ENCODE measurements at regions not wholly inside any gene's neighbourhood (a gene's known extent, or its start where the extent isn't known, plus 50 kb on each side); places are given as distances from the start of the nearest gene placed in this dataset.
A peak's percentile ranks its signal among the peaks of the same experiment; 100 is the strongest.

DNA sequence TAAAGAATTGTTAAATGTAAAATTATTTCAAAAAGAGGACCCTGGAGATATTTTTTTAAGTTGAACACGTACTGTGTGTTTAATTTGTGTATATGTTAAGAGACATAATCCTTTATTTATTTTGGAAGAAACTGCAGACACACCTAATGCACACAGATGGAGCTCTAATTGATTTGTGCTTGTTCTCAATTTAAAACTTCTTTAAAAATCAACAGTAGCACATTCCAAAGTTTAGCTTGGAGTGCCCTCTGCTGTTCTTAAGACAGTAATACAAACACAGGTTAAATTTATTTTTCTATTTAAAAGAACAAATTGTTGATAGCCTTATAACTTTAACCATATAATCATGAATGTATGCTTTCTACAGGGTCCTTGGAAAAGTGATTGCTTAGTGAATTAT, 277.6 kb upstream of the ADAMTS16 start:
- TF ChIP-seq, protein P1, sequence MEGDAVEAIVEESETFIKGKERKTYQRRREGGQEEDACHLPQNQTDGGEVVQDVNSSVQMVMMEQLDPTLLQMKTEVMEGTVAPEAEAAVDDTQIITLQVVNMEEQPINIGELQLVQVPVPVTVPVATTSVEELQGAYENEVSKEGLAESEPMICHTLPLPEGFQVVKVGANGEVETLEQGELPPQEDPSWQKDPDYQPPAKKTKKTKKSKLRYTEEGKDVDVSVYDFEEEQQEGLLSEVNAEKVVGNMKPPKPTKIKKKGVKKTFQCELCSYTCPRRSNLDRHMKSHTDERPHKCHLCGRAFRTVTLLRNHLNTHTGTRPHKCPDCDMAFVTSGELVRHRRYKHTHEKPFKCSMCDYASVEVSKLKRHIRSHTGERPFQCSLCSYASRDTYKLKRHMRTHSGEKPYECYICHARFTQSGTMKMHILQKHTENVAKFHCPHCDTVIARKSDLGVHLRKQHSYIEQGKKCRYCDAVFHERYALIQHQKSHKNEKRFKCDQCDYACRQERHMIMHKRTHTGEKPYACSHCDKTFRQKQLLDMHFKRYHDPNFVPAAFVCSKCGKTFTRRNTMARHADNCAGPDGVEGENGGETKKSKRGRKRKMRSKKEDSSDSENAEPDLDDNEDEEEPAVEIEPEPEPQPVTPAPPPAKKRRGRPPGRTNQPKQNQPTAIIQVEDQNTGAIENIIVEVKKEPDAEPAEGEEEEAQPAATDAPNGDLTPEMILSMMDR (IDR thresholded peaks at IDR 0.05): peak in 2 of 4 experiments; percentile 6 to 35
- TF ChIP-seq EP300 (IDR thresholded peaks at IDR 0.05): no peak
- TF ChIP-seq POLR2A (IDR thresholded peaks at IDR 0.05): no peak
